ENCODE measurements at regions not wholly inside any gene's neighbourhood (a gene's known extent, or its start where the extent isn't known, plus 50 kb on each side); places are given as distances from the start of the nearest gene placed in this dataset.
"Not testable (repeated sequence)": the region's sequence is repeated elsewhere in the genome, so short reads cannot be mapped to it uniquely, and the experiment has no call there.

- H3K36me3 Mint-ChIP-seq; H3K4me3 ChIP-seq (ENCODE audit: control insufficient read depth in 1 of 2, extremely low read depth in 1 of 2, low read length in 1 of 2); H3K4me3 Mint-ChIP-seq; H3K27ac ChIP-seq (ENCODE audit: low read length); H3K4me1 Mint-ChIP-seq; H3K4me1 ChIP-seq (ENCODE audit: control insufficient read depth in 1 of 2, extremely low read depth in 1 of 2, insufficient read depth in 2 of 2, low read length in 2 of 2); H3K27ac Mint-ChIP-seq; H3K27me3 Mint-ChIP-seq; CTCF ChIA-PET; H3K27me3 ChIP-seq (replicated peaks in 1 of 2; ENCODE audit: control insufficient read depth in 2 of 2, extremely low read depth in 1 of 2, insufficient read depth in 2 of 2, low read length in 1 of 2); H3K9me3 ChIP-seq; H3K9me3 Mint-ChIP-seq; ATAC-seq (replicated peaks in 1 of 4); DNase-seq; POLR2A ChIA-PET; H3K36me3 ChIP-seq (ENCODE audit: control insufficient read depth in 2 of 2, extremely low read depth in 1 of 2, insufficient read depth in 1 of 2, low read length in 1 of 2): not testable (repeated sequence)
- no CpG with 5 or more reads among the region's 5 CpGs for WGBS (ENCODE audit: insufficient coverage)
Measured at GRCh38 chr7:55705728-55706450, 133.6 kb upstream of the VOPP1 start.

- H3K9me3 Mint-ChIP-seq; H3K4me3 ChIP-seq (ENCODE audit: control insufficient read depth in 1 of 2, extremely low read depth in 1 of 2, low read length in 1 of 2); POLR2A ChIA-PET: not testable (repeated sequence)
Measured at GRCh38 chr7:55702831-55703230, 130.5 kb upstream of the VOPP1 start.

GRCh38 chr7:55699450-55699842, 127.1 kb upstream of the VOPP1 start:
- H3K4me1 ChIP-seq (ENCODE audit: control insufficient read depth in 1 of 2, extremely low read depth in 1 of 2, insufficient read depth in 2 of 2, low read length in 2 of 2); H3K4me1 Mint-ChIP-seq; H3K27me3 ChIP-seq (replicated peaks in 1 of 2; ENCODE audit: control insufficient read depth in 2 of 2, extremely low read depth in 1 of 2, insufficient read depth in 2 of 2, low read length in 1 of 2); H3K27ac ChIP-seq (ENCODE audit: low read length); DNase-seq; ATAC-seq (replicated peaks in 1 of 4); H3K27ac Mint-ChIP-seq; H3K36me3 ChIP-seq (ENCODE audit: control insufficient read depth in 2 of 2, extremely low read depth in 1 of 2, insufficient read depth in 1 of 2, low read length in 1 of 2); CTCF ChIA-PET; H3K4me3 Mint-ChIP-seq; H3K36me3 Mint-ChIP-seq; H3K9me3 Mint-ChIP-seq; H3K9me3 ChIP-seq; POLR2A ChIA-PET; H3K27me3 Mint-ChIP-seq; H3K4me3 ChIP-seq (ENCODE audit: control insufficient read depth in 1 of 2, extremely low read depth in 1 of 2, low read length in 1 of 2): not testable (repeated sequence)
- 83% methylated on average over 4 of the region's 5 CpGs for WGBS (ENCODE audit: insufficient coverage)

More at GRCh38 chr7:55702831-55703230, 130.5 kb upstream of the VOPP1 start:
- H3K36me3 Mint-ChIP-seq; H3K27ac ChIP-seq (ENCODE audit: low read length); H3K27me3 ChIP-seq (replicated peaks in 1 of 2; ENCODE audit: control insufficient read depth in 2 of 2, extremely low read depth in 1 of 2, insufficient read depth in 2 of 2, low read length in 1 of 2); H3K4me3 Mint-ChIP-seq; H3K27ac Mint-ChIP-seq; H3K4me1 ChIP-seq (ENCODE audit: control insufficient read depth in 1 of 2, extremely low read depth in 1 of 2, insufficient read depth in 2 of 2, low read length in 2 of 2); CTCF ChIA-PET; ATAC-seq (replicated peaks in 1 of 4); H3K36me3 ChIP-seq (ENCODE audit: control insufficient read depth in 2 of 2, extremely low read depth in 1 of 2, insufficient read depth in 1 of 2, low read length in 1 of 2); H3K9me3 ChIP-seq; H3K27me3 Mint-ChIP-seq; H3K4me1 Mint-ChIP-seq; DNase-seq: not testable (repeated sequence)
- WGBS (ENCODE audit: insufficient coverage): 57% methylated on average over 1 of the region's 6 CpGs

GRCh38 chr7:55698607-55699449, 126.5 kb upstream of the VOPP1 start:
- H3K27me3 ChIP-seq (replicated peaks in 1 of 2; ENCODE audit: control insufficient read depth in 2 of 2, extremely low read depth in 1 of 2, insufficient read depth in 2 of 2, low read length in 1 of 2); POLR2A ChIA-PET; H3K9me3 Mint-ChIP-seq; H3K4me3 ChIP-seq (ENCODE audit: control insufficient read depth in 1 of 2, extremely low read depth in 1 of 2, low read length in 1 of 2); H3K36me3 Mint-ChIP-seq; H3K36me3 ChIP-seq (ENCODE audit: control insufficient read depth in 2 of 2, extremely low read depth in 1 of 2, insufficient read depth in 1 of 2, low read length in 1 of 2); H3K4me1 ChIP-seq (ENCODE audit: control insufficient read depth in 1 of 2, extremely low read depth in 1 of 2, insufficient read depth in 2 of 2, low read length in 2 of 2); ATAC-seq (replicated peaks in 1 of 4); H3K4me1 Mint-ChIP-seq; H3K4me3 Mint-ChIP-seq; H3K9me3 ChIP-seq; H3K27me3 Mint-ChIP-seq; DNase-seq; H3K27ac Mint-ChIP-seq; H3K27ac ChIP-seq (ENCODE audit: low read length): not testable (repeated sequence)
- WGBS (ENCODE audit: insufficient coverage): no CpG with 5 or more reads among the region's 14 CpGs
- CTCF ChIA-PET: interaction anchor here in 1 of 2 donors (0.6 kb wide), 1 partner anchor 737 kb away, joined by 4 read pairs; no protein-coding TSS in a partner anchor

GRCh38 chr7:55695893-55696701, 123.8 kb upstream of the VOPP1 start:
- H3K27me3 Mint-ChIP-seq; H3K4me1 ChIP-seq (ENCODE audit: control insufficient read depth in 1 of 2, extremely low read depth in 1 of 2, insufficient read depth in 2 of 2, low read length in 2 of 2); H3K36me3 ChIP-seq (ENCODE audit: control insufficient read depth in 2 of 2, extremely low read depth in 1 of 2, insufficient read depth in 1 of 2, low read length in 1 of 2); H3K9me3 ChIP-seq; H3K27ac Mint-ChIP-seq; H3K9me3 Mint-ChIP-seq; ATAC-seq (replicated peaks in 1 of 4); H3K27me3 ChIP-seq (replicated peaks in 1 of 2; ENCODE audit: control insufficient read depth in 2 of 2, extremely low read depth in 1 of 2, insufficient read depth in 2 of 2, low read length in 1 of 2); H3K36me3 Mint-ChIP-seq; H3K4me1 Mint-ChIP-seq; POLR2A ChIA-PET; H3K4me3 ChIP-seq (ENCODE audit: control insufficient read depth in 1 of 2, extremely low read depth in 1 of 2, low read length in 1 of 2); H3K4me3 Mint-ChIP-seq; H3K27ac ChIP-seq (ENCODE audit: low read length); CTCF ChIA-PET; DNase-seq: not testable (repeated sequence)
- WGBS (ENCODE audit: insufficient coverage): no CpG with 5 or more reads among the region's 6 CpGs

- H3K4me1 ChIP-seq (ENCODE audit: control insufficient read depth in 1 of 2, extremely low read depth in 1 of 2, insufficient read depth in 2 of 2, low read length in 2 of 2); H3K36me3 ChIP-seq (ENCODE audit: control insufficient read depth in 2 of 2, extremely low read depth in 1 of 2, insufficient read depth in 1 of 2, low read length in 1 of 2); CTCF ChIA-PET; H3K4me3 ChIP-seq (ENCODE audit: control insufficient read depth in 1 of 2, extremely low read depth in 1 of 2, low read length in 1 of 2); POLR2A ChIA-PET; H3K36me3 Mint-ChIP-seq; H3K4me1 Mint-ChIP-seq; H3K27ac Mint-ChIP-seq; H3K27ac ChIP-seq (ENCODE audit: low read length); ATAC-seq (replicated peaks in 1 of 4); H3K9me3 Mint-ChIP-seq; H3K27me3 Mint-ChIP-seq; H3K4me3 Mint-ChIP-seq; DNase-seq; H3K27me3 ChIP-seq (replicated peaks in 1 of 2; ENCODE audit: control insufficient read depth in 2 of 2, extremely low read depth in 1 of 2, insufficient read depth in 2 of 2, low read length in 1 of 2); H3K9me3 ChIP-seq: not testable (repeated sequence)
- WGBS (ENCODE audit: insufficient coverage): no CpG with 5 or more reads among the region's 5 CpGs
Measured at GRCh38 chr7:55694484-55694883, 122.2 kb upstream of the VOPP1 start.

All from T-cell (primary cell).